Cardiac muscle cell (in vitro differentiated cells and primary cell): ENCODE measurements at regions not wholly inside any gene's neighbourhood (a gene's known extent, or its start where the extent isn't known, plus 50 kb on each side); places are given as distances from the start of the nearest gene placed in this dataset.

Experiments used
- DNase-seq, 2 donors: peaks; one replicate each; pipeline versions ENCODE4 v3.0.0 to v3.0.0-alpha.2; 2010 to 2017; ENCODE audit warnings: low read depth in 1 of 2, low spot score in 1 of 2
- H3K27ac ChIP-seq: fragments of 200-600 bp; sonication (generic); 2 replicates; pipeline ENCODE4 v1.5.1; 2016
- H3K27me3 ChIP-seq: fragments of 200-600 bp; sonication (generic); 2 replicates; pipeline ENCODE4 v1.6.0; 2016; ENCODE audit warnings: control low read depth
- H3K36me3 ChIP-seq: fragments of 200-600 bp; sonication (generic); 2 replicates; pipeline ENCODE4 v1.5.1; 2016; ENCODE audit warnings: control low read depth
- H3K4me1 ChIP-seq: fragments of 200-600 bp; sonication (generic); 2 replicates; pipeline ENCODE4 v1.8.1; 2017; ENCODE audit warnings: low read depth, mild to moderate bottlenecking, mixed run types
- H3K4me3 ChIP-seq: fragments of 200-600 bp; sonication (generic); 2 replicates; pipeline ENCODE4 v1.5.1; 2016; ENCODE audit warnings: mild to moderate bottlenecking
- H3K9me3 ChIP-seq: fragments of 200-600 bp; sonication (generic); 2 replicates; pipeline ENCODE4 v1.5.1; 2017; ENCODE audit warnings: low read depth, mild to moderate bottlenecking, control low read depth
- CTCF ChIP-seq: IDR thresholded peaks from 2 replicates; pipeline ENCODE4 v1.5.1; 2012; ENCODE audit warnings: low read depth, mild to moderate bottlenecking, low read length

- H3K4me3 ChIP-seq, result no peak overlapping the region
- DNase-seq, result no peak
- no peaks in the 10 kb centered on the region for H3K9me3 ChIP-seq
- no peak for TF ChIP-seq CTCF
- no peaks in the 10 kb centered on the region for H3K4me1 ChIP-seq
- no peaks in the 10 kb centered on the region for H3K36me3 ChIP-seq
- no peak overlapping the region for H3K27ac ChIP-seq
- peaks cover 5% of the 10 kb centered on the region for H3K27me3 ChIP-seq
Measured at GRCh38 chr10:3229815-3230214, 57.2 kb upstream of the PITRM1 start.

GRCh38 chr10:3228629-3228945, 56.0 kb upstream of the PITRM1 start:
- DNase-seq, result no peak
- no peaks in the 10 kb centered on the region for H3K9me3 ChIP-seq
- TF ChIP-seq CTCF, result no peak
- no peaks in the 10 kb centered on the region for H3K36me3 ChIP-seq
- no peaks in the 10 kb centered on the region for H3K4me1 ChIP-seq
- peaks cover 5% of the 10 kb centered on the region for H3K27me3 ChIP-seq
- H3K27ac ChIP-seq, result no peak overlapping the region
- no peak overlapping the region for H3K4me3 ChIP-seq

DNA sequence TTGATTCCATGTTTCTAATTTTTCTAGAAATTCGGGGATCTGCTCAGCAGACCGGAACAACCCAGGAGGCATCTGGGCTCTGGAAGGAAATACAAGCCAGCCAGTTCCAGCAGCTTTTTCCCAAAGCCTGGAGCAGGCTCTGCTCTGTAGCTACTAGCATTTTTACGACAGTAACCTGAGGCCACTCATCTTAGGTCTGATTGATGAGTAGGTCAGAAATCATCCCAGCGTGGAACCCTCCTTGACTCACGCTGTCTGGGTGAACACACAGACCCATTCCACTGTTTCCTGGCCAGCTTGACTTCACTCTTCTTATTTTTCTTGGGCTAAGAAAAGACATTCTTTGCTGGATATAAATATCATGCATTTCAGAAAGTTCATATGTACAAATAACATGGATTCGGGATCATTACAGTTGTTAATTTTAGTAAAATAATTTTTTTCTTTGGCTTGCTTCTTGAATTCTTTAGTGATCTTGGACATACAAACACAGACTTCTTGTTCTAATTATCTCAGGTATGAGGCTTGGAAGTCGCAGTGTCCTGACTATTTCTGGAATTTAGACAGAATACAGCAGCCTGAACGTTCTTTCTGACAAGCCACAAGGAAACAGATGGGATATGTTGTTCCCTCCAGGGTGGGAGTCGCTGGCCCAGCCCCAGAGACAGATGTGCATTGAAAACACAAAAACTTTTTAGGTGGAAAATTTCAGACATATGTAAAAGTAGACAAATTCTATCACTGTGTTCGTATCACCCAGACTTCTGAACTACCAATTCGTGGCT, 54.6 kb upstream of the PITRM1 start:
- no peak overlapping the region for H3K27ac ChIP-seq
- no peaks in the 10 kb centered on the region for H3K9me3 ChIP-seq
- no peaks in the 10 kb centered on the region for H3K4me1 ChIP-seq
- peaks cover 5% of the 10 kb centered on the region for H3K27me3 ChIP-seq
- no peaks in the 10 kb centered on the region for H3K36me3 ChIP-seq
- no peak for TF ChIP-seq CTCF
- peak in 1 of 2 donors; percentile 47 for DNase-seq
- no peak overlapping the region for H3K4me3 ChIP-seq

GRCh38 chr10:3225561-3225960, 53.0 kb upstream of the PITRM1 start:
- H3K27me3 ChIP-seq, result peaks cover 5% of the 10 kb centered on the region
- TF ChIP-seq CTCF, result no peak
- no peaks in the 10 kb centered on the region for H3K4me1 ChIP-seq
- no peak overlapping the region for H3K4me3 ChIP-seq
- no peaks in the 10 kb centered on the region for H3K9me3 ChIP-seq
- peak in 1 of 2 donors; percentile 63 for DNase-seq
- H3K27ac ChIP-seq, result no peak overlapping the region
- H3K36me3 ChIP-seq, result no peaks in the 10 kb centered on the region

GRCh38 chr10:3224241-3224640, 51.7 kb upstream of the PITRM1 start:
- no peaks in the 10 kb centered on the region for H3K36me3 ChIP-seq
- H3K27ac ChIP-seq, result no peak overlapping the region
- no peaks in the 10 kb centered on the region for H3K27me3 ChIP-seq
- no peak for DNase-seq
- no peaks in the 10 kb centered on the region for H3K9me3 ChIP-seq
- H3K4me3 ChIP-seq, result no peak overlapping the region
- TF ChIP-seq CTCF, result no peak
- H3K4me1 ChIP-seq, result no peaks in the 10 kb centered on the region
